Right atrium auricular region (tissue), 2 donors: ENCODE measurements at regions not wholly inside any gene's neighbourhood (a gene's known extent, or its start where the extent isn't known, plus 50 kb on each side); places are given as distances from the start of the nearest gene placed in this dataset.

ENCODE experiments used
- DNase-seq: peaks from one replicate; pipeline ENCODE4 v3.0.0-alpha.2; 2019; ENCODE audit warnings: low spot score
- H3K27ac ChIP-seq, 2 donors: fragments of 200-600 bp; sonication (generic); 1 replicate in 1 of 2; 2 replicates in 1 of 2; pipeline ENCODE4 v1.5.1; 2016 to 2019
- H3K27me3 ChIP-seq, 2 donors: fragments of 200-600 bp; sonication (generic); one replicate each; pipeline versions ENCODE4 v1.5.1 to v1.6.0; 2017 to 2019
- H3K36me3 ChIP-seq: fragments of 200-600 bp; sonication (generic); one replicate; pipeline ENCODE4 v1.5.1; 2016
- H3K4me1 ChIP-seq, 2 donors: fragments of 200-600 bp; sonication (generic); one replicate each; pipeline versions ENCODE4 v1.5.1 to v1.6.0; 2017 to 2019
- H3K4me3 ChIP-seq, 2 donors: fragments of 200-600 bp; sonication (generic); 1 replicate in 1 of 2; 2 replicates in 1 of 2; pipeline ENCODE4 v1.5.1; 2017 to 2019; ENCODE audit warnings: mild to moderate bottlenecking in 1 of 2, moderate library complexity in 1 of 2
- H3K9me3 ChIP-seq, 2 donors: fragments of 200-600 bp; sonication (generic); one replicate each; pipeline ENCODE4 v1.5.1; 2019
- CTCF ChIP-seq, 2 donors: fragments of 200-600 bp; sonication (generic); IDR thresholded peaks; one replicate each; pipeline ENCODE4 v1.5.1; 2019; ENCODE audit warnings: antibody characterized with exemption in 2 of 2

- Histone ChIP-seq H3K4me3 (no peak overlapping the region), H3K27me3 (no peaks in the 10 kb centered on the region), H3K27ac (no peak overlapping the region), H3K9me3 (no peaks in the 10 kb centered on the region), H3K4me1 (no peaks in the 10 kb centered on the region), H3K36me3 (no peaks in the 10 kb centered on the region)
- no peak for TF ChIP-seq CTCF (IDR thresholded peaks at IDR 0.05)
- DNase-seq, result no peak
Observed at GRCh38 chr13:112225429-112226090, 150.6 kb upstream of the SPACA7 start.

GRCh38 chr13:112226320-112227002, 149.7 kb upstream of the SPACA7 start:
- Histone ChIP-seq H3K36me3 (no peaks in the 10 kb centered on the region), H3K9me3 (no peaks in the 10 kb centered on the region), H3K27me3 (no peaks in the 10 kb centered on the region), H3K4me3 (no peak overlapping the region), H3K4me1 (no peaks in the 10 kb centered on the region), H3K27ac (no peak overlapping the region)
- DNase-seq, result no peak
- no peak for TF ChIP-seq CTCF (IDR thresholded peaks at IDR 0.05)

- no peak for TF ChIP-seq CTCF (IDR thresholded peaks at IDR 0.05)
- Histone ChIP-seq H3K27me3 (no peaks in the 10 kb centered on the region), H3K4me1 (no peaks in the 10 kb centered on the region)
Observed at GRCh38 chr13:112227031-112227430, 149.1 kb upstream of the SPACA7 start.

GRCh38 chr13:112229445-112229844, 146.7 kb upstream of the SPACA7 start:
- no peaks in the 10 kb centered on the region for H3K27me3 ChIP-seq
- H3K27ac ChIP-seq, result no peak overlapping the region
- no peaks in the 10 kb centered on the region for H3K9me3 ChIP-seq
- DNase-seq, result no peak
- no peaks in the 10 kb centered on the region for H3K36me3 ChIP-seq
- H3K4me1 ChIP-seq, result no peaks in the 10 kb centered on the region
- no peak overlapping the region for H3K4me3 ChIP-seq
- TF ChIP-seq CTCF (IDR thresholded peaks at IDR 0.05), result no peak

More at GRCh38 chr13:112227031-112227430, 149.1 kb upstream of the SPACA7 start:
- Histone ChIP-seq H3K4me3 (no peak overlapping the region), H3K36me3 (no peaks in the 10 kb centered on the region), H3K27ac (no peak overlapping the region), H3K9me3 (no peaks in the 10 kb centered on the region)
- DNase-seq, result no peak

GRCh38 chr13:112229992-112230872, 145.9 kb upstream of the SPACA7 start:
- no peak for TF ChIP-seq CTCF (IDR thresholded peaks at IDR 0.05)
- Histone ChIP-seq H3K4me3 (no peak overlapping the region), H3K4me1 (no peaks in the 10 kb centered on the region), H3K27me3 (no peaks in the 10 kb centered on the region), H3K36me3 (no peaks in the 10 kb centered on the region), H3K27ac (no peak overlapping the region), H3K9me3 (no peaks in the 10 kb centered on the region)
- no peak for DNase-seq
